Body of pancreas (tissue), 4 donors: ENCODE measurements at regions not wholly inside any gene's neighbourhood (a gene's known extent, or its start where the extent isn't known, plus 50 kb on each side); places are given as distances from the start of the nearest gene placed in this dataset.

Source experiments
- ATAC-seq: fragments of 150-250 bp; one replicate; pipeline ENCODE4 v1.9.1; 2016
- DNase-seq, 4 donors: peaks; one replicate each; pipeline ENCODE4 v3.0.0-alpha.2; 2019
- H3K27ac ChIP-seq, 4 donors: fragments of 200-600 bp; sonication (generic); 1 replicate in 3 of 4; 2 replicates in 1 of 4; pipeline versions ENCODE4 v1.5.1 to v1.6.1; 2016 to 2019; ENCODE audit warnings: mild to moderate bottlenecking in 1 of 4, mixed read lengths in 1 of 4, moderate library complexity in 1 of 4
- H3K27me3 ChIP-seq, 2 donors: fragments of 200-600 bp; sonication (generic); one replicate each; pipeline ENCODE4 v1.6.0; 2016; ENCODE audit warnings: mild to moderate bottlenecking in 1 of 2
- H3K36me3 ChIP-seq, 2 donors: fragments of 200-600 bp; sonication (generic); replicated peaks in 1 of 2; 2 replicates each; pipeline ENCODE4 v1.5.1; 2016; ENCODE audit warnings: low read depth in 2 of 2; ENCODE audit not compliant: insufficient read depth in 1 of 2
- H3K4me1 ChIP-seq: fragments of 200-600 bp; sonication (generic); one replicate; pipeline ENCODE4 v1.6.0; 2016
- H3K4me3 ChIP-seq, 2 donors: fragments of 200-600 bp; sonication (generic); 1 replicate in 1 of 2; 2 replicates in 1 of 2; pipeline ENCODE4 v1.5.1; 2016 to 2019
- H3K9me3 ChIP-seq, 3 donors: fragments of 200-600 bp; sonication (generic); 1 replicate in 2 of 3; 2 replicates in 1 of 3; pipeline ENCODE4 v1.5.1; 2016
- CTCF ChIP-seq, 7 experiments: fragments of 450-650 bp in 4 of 7; fragments of 200-600 bp in 3 of 7; sonication (generic) in 3 of 7; IDR thresholded peaks; one replicate each; pipeline ENCODE4 v1.5.1; 2016 to 2019; ENCODE audit warnings: antibody characterized with exemption in 7 of 7
- POLR2A ChIP-seq, 3 donors: fragments of 450-650 bp; IDR thresholded peaks; one replicate each; pipeline ENCODE4 v1.6.1; 2016; ENCODE audit warnings: antibody characterized with exemption in 3 of 3, mild to moderate bottlenecking in 2 of 3
- WGBS, 2 donors: methylation state at CpG; one replicate each; pipeline ENCODE4 v1.1.5; 2017; 5-methylcytosine and 5-hydroxymethylcytosine counted together
- intact Hi-C: fragments of 100-400 bp; cut with DNase I; formaldehyde crosslinking; loops from one replicate; pipeline ENCODE4 v1.15.1; 2023

- H3K27ac ChIP-seq: no peak overlapping the region
- ATAC-seq (no peak), DNase-seq (no peak)
- no peaks in the 10 kb centered on the region for H3K9me3 ChIP-seq
- WGBS, 2 donors: 70 to 88% methylated on average over 1 of the region's 1 CpG
- no peaks in the 10 kb centered on the region for H3K36me3 ChIP-seq
- no peaks in the 10 kb centered on the region for H3K4me1 ChIP-seq
- TF ChIP-seq POLR2A (IDR thresholded peaks at IDR 0.05) (no peak), CTCF (IDR thresholded peaks at IDR 0.05) (no peak)
- H3K27me3 ChIP-seq: no peaks in the 10 kb centered on the region
- no peak overlapping the region for H3K4me3 ChIP-seq
- intact Hi-C loops: no loop called here
Observed at GRCh38 chr10:123318516-123318915, 164.3 kb downstream of the BUB3 start.

- no peaks in the 10 kb centered on the region for H3K36me3 ChIP-seq
- whole genome bisulfite sequencing, 2 donors: 43 to 48% methylated on average over 3 of the region's 3 CpGs
- no peaks in the 10 kb centered on the region for H3K9me3 ChIP-seq
- H3K27ac ChIP-seq: no peak overlapping the region
- TF ChIP-seq POLR2A (IDR thresholded peaks at IDR 0.05) (no peak), CTCF (IDR thresholded peaks at IDR 0.05) (no peak)
- H3K27me3 ChIP-seq: no peaks in the 10 kb centered on the region
- intact Hi-C loops: no loop called here
- DNase-seq (no peak), ATAC-seq (no peak)
- no peaks in the 10 kb centered on the region for H3K4me1 ChIP-seq
- H3K4me3 ChIP-seq: no peak overlapping the region
Observed at GRCh38 chr10:123320091-123320490, 165.9 kb downstream of the BUB3 start.

- no peaks in the 10 kb centered on the region for H3K36me3 ChIP-seq
- TF ChIP-seq CTCF (IDR thresholded peaks at IDR 0.05) (no peak), POLR2A (IDR thresholded peaks at IDR 0.05) (no peak)
- no peak for DNase-seq
- no peaks in the 10 kb centered on the region for H3K27me3 ChIP-seq
- ATAC-seq: no peak
- intact Hi-C loops: no loop called here
- no peaks in the 10 kb centered on the region for H3K9me3 ChIP-seq
- no peak overlapping the region for H3K4me3 ChIP-seq
- 58 to 63% methylated on average over 3 of the region's 3 CpGs for WGBS, 2 donors
- H3K27ac ChIP-seq: no peak overlapping the region
- H3K4me1 ChIP-seq: no peaks in the 10 kb centered on the region
Observed at GRCh38 chr10:123323884-123324283, 169.7 kb downstream of the BUB3 start.

- DNase-seq: no peak
Observed at GRCh38 chr10:123325663-123326190, 171.5 kb downstream of the BUB3 start.

More at GRCh38 chr10:123325663-123326190, 171.5 kb downstream of the BUB3 start:
- no peak overlapping the region for H3K27ac ChIP-seq
- H3K4me3 ChIP-seq: no peak overlapping the region
- no peaks in the 10 kb centered on the region for H3K4me1 ChIP-seq
- intact Hi-C loops: no loop called here
- WGBS, 2 donors: 41 to 48% methylated on average over 2 of the region's 2 CpGs
- H3K36me3 ChIP-seq: no peaks in the 10 kb centered on the region
- ATAC-seq: no peak
- TF ChIP-seq POLR2A (IDR thresholded peaks at IDR 0.05) (no peak), CTCF (IDR thresholded peaks at IDR 0.05) (no peak)
- H3K9me3 ChIP-seq: no peaks in the 10 kb centered on the region
- no peaks in the 10 kb centered on the region for H3K27me3 ChIP-seq
